Astrocyte (in vitro differentiated cells and primary cell): ENCODE measurements at regions not wholly inside any gene's neighbourhood (a gene's known extent, or its start where the extent isn't known, plus 50 kb on each side); places are given as distances from the start of the nearest gene placed in this dataset.

Source experiments
- DNase-seq: peaks from one replicate; pipeline ENCODE4 v3.0.0-alpha.2; 2010; ENCODE audit warnings: low read depth
- FAIRE-seq: peaks from 2 replicates; lab custom pipeline; 2011; peaks lifted over from hg19 to GRCh38; lab: Jason Lieb, UNC
- H2AFZ ChIP-seq: 2 replicates; pipeline ENCODE4 v1.6.0; 2012; ENCODE audit warnings: low read depth, low read length, inconsistent platforms
- H3K27ac ChIP-seq: 2 replicates; pipeline ENCODE4 v1.5.1; 2011; ENCODE audit warnings: low read depth, low read length, inconsistent platforms
- H3K27me3 ChIP-seq: 2 replicates; pipeline ENCODE4 v1.6.0; 2011; ENCODE audit warnings: low read length, inconsistent platforms; ENCODE audit not compliant: insufficient read depth
- H3K36me3 ChIP-seq: 2 replicates; pipeline ENCODE4 v1.5.1; 2011; ENCODE audit warnings: low read length, inconsistent platforms; ENCODE audit not compliant: insufficient read depth
- H3K4me1 ChIP-seq: 2 replicates; pipeline ENCODE4 v1.5.1; 2011; ENCODE audit warnings: low read length, inconsistent platforms; ENCODE audit not compliant: insufficient read depth
- H3K4me2 ChIP-seq: 2 replicates; pipeline ENCODE4 v1.6.0; 2012; ENCODE audit warnings: low read length, inconsistent platforms
- H3K4me3 ChIP-seq: 2 replicates; pipeline ENCODE4 v1.5.1; 2011; ENCODE audit warnings: low read depth, mild to moderate bottlenecking, low read length, inconsistent platforms; ENCODE audit not compliant: insufficient read depth
- H3K79me2 ChIP-seq: 2 replicates; pipeline ENCODE4 v1.6.0; 2012; ENCODE audit warnings: mild to moderate bottlenecking, low read length, inconsistent platforms; ENCODE audit not compliant: insufficient read depth
- H3K9ac ChIP-seq: 2 replicates; pipeline ENCODE4 v1.6.0; 2012; ENCODE audit warnings: mild to moderate bottlenecking, low read length, inconsistent platforms
- H3K9me3 ChIP-seq: 2 replicates; pipeline ENCODE4 v1.5.1; 2012; ENCODE audit warnings: low read depth, mild to moderate bottlenecking, low read length, inconsistent platforms; ENCODE audit not compliant: insufficient read depth
- H4K20me1 ChIP-seq: 2 replicates; pipeline ENCODE4 v1.6.0; 2012; ENCODE audit warnings: low read length, inconsistent platforms; ENCODE audit not compliant: insufficient read depth
- H3K27ac Mint-ChIP-seq: one replicate; pipeline ENCODE4 v1.8.0; 2021; ENCODE audit warnings: mild to moderate bottlenecking, mixed read lengths; ENCODE audit not compliant: unreplicated experiment
- H3K27me3 Mint-ChIP-seq: one replicate; pipeline ENCODE4 v1.8.0; 2021; ENCODE audit warnings: low read depth, mixed read lengths; ENCODE audit not compliant: unreplicated experiment
- H3K36me3 Mint-ChIP-seq: one replicate; pipeline ENCODE4 v1.8.0; 2021; ENCODE audit warnings: low read depth, mixed read lengths; ENCODE audit not compliant: unreplicated experiment
- H3K4me1 Mint-ChIP-seq: one replicate; pipeline ENCODE4 v1.8.0; 2021; ENCODE audit warnings: low read depth, mixed read lengths; ENCODE audit not compliant: unreplicated experiment
- H3K4me3 Mint-ChIP-seq: one replicate; pipeline ENCODE4 v1.8.0; 2021; ENCODE audit warnings: mild to moderate bottlenecking, moderate library complexity, mixed read lengths; ENCODE audit not compliant: unreplicated experiment
- H3K9me3 Mint-ChIP-seq: one replicate; pipeline ENCODE4 v1.8.0; 2021; ENCODE audit warnings: mild to moderate bottlenecking, mixed read lengths; ENCODE audit not compliant: unreplicated experiment
- EZH2 ChIP-seq: IDR thresholded peaks from 2 replicates; pipeline ENCODE4 v1.6.1; 2012; ENCODE audit warnings: mild to moderate bottlenecking, low read length, inconsistent platforms; ENCODE audit not compliant: insufficient read depth
- TF ChIP-seq, protein P1 (sequence below): IDR thresholded peaks from 2 replicates; pipeline ENCODE4 v1.5.1; 2011; ENCODE audit warnings: low read depth, mild to moderate bottlenecking, inconsistent platforms, low read length, moderate library complexity; ENCODE audit not compliant: insufficient read depth

DNA sequence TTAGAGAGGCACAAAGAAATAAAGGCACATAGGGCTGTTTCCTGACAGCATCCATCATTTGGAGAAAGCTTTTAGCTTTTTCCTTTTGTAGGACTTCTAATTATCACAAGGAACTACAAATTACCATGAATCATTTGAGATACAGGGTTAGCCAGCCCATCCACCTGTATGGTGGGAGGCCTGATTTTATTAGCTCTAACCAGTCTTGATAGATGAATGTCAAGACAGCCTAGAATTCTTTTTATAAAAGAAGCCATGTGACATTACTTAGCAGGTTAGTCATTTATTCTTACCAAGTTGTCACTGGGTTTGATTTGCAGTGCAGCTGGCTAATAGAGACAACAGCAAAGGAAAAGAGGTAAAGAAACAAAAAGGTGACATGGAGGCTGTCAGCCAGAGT, 618.1 kb downstream of the ZNF385D start:
- Histone ChIP-seq H3K4me3 (no peak overlapping the region), H2AFZ (no peak overlapping the region), H3K27ac (no peak overlapping the region), H3K79me2 (no peaks in the 10 kb centered on the region), H3K4me1 (no peaks in the 10 kb centered on the region), H3K9ac (no peak overlapping the region), H3K27me3 (no peaks in the 10 kb centered on the region), H4K20me1 (no peaks in the 10 kb centered on the region), H3K9me3 (no peaks in the 10 kb centered on the region), H3K4me2 (no peak overlapping the region), H3K36me3 (no peaks in the 10 kb centered on the region)
- H3K4me1 Mint-ChIP-seq, result no peaks in the 10 kb centered on the region
- H3K27me3 Mint-ChIP-seq, result no peaks in the 10 kb centered on the region
- peaks cover 3% of the 10 kb centered on the region for H3K9me3 Mint-ChIP-seq
- DNase-seq (no peak), FAIRE-seq (no peak)
- H3K36me3 Mint-ChIP-seq, result no peaks in the 10 kb centered on the region
- H3K4me3 Mint-ChIP-seq, result no peak overlapping the region
- TF ChIP-seq EZH2, result no peak
- TF ChIP-seq, protein P1, sequence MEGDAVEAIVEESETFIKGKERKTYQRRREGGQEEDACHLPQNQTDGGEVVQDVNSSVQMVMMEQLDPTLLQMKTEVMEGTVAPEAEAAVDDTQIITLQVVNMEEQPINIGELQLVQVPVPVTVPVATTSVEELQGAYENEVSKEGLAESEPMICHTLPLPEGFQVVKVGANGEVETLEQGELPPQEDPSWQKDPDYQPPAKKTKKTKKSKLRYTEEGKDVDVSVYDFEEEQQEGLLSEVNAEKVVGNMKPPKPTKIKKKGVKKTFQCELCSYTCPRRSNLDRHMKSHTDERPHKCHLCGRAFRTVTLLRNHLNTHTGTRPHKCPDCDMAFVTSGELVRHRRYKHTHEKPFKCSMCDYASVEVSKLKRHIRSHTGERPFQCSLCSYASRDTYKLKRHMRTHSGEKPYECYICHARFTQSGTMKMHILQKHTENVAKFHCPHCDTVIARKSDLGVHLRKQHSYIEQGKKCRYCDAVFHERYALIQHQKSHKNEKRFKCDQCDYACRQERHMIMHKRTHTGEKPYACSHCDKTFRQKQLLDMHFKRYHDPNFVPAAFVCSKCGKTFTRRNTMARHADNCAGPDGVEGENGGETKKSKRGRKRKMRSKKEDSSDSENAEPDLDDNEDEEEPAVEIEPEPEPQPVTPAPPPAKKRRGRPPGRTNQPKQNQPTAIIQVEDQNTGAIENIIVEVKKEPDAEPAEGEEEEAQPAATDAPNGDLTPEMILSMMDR, result no peak
- no peak overlapping the region for H3K27ac Mint-ChIP-seq

DNA sequence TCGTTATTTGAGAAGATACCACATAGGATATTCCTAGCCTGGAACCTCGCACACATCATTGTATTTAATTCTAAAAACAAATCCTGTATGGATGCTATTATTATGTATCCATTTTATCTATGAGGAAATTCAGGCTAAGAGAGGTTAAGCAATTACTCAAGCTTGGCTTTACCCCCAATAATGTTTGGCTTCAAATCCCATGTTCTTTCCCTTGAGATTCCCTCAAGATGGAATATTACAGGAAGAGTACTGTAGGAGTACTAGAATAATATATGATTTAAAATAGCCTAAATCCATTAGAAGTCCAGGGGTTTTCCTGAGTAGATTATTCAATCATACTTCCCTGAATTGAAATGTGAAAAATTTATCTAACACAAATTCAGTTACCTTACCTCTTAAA, 630.2 kb downstream of the ZNF385D start:
- H3K4me1 ChIP-seq, result no peaks in the 10 kb centered on the region
- no peaks in the 10 kb centered on the region for H3K36me3 Mint-ChIP-seq
- no peak overlapping the region for H2AFZ ChIP-seq
- H3K27me3 Mint-ChIP-seq, result no peaks in the 10 kb centered on the region
- H3K79me2 ChIP-seq, result no peaks in the 10 kb centered on the region
- DNase-seq (no peak), FAIRE-seq (no peak)
- no peak for TF ChIP-seq EZH2
- TF ChIP-seq, protein P1, result no peak
- H3K9me3 Mint-ChIP-seq, result no peaks in the 10 kb centered on the region
- H3K4me3 Mint-ChIP-seq, result no peak overlapping the region
- no peak overlapping the region for H3K9ac ChIP-seq
- no peaks in the 10 kb centered on the region for H3K27me3 ChIP-seq
- no peaks in the 10 kb centered on the region for H3K9me3 ChIP-seq
- H3K4me3 ChIP-seq, result no peak overlapping the region
- no peaks in the 10 kb centered on the region for H3K4me1 Mint-ChIP-seq
- no peaks in the 10 kb centered on the region for H3K36me3 ChIP-seq
- no peaks in the 10 kb centered on the region for H4K20me1 ChIP-seq
- no peak overlapping the region for H3K4me2 ChIP-seq
- H3K27ac ChIP-seq, result no peak overlapping the region
- no peak overlapping the region for H3K27ac Mint-ChIP-seq

DNA sequence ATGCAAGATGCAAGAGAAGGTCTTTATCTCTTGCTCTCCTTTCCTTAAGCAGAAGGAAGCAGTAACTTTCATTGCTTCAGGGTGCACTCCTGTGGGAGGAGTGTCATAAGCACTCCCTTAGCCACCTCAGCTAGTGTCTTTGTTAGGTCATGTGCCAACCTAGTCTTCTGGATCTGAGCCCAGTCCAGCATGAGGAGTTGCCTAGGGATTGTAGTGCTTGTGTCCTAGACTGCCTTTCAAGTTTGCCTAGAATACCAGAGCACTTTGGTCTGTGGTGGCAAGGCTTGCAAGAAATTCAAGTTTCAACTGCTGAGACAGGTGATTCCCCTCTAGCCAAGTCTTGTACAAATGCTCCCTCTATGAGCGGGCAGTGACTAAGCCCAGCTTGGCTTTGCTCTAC, 633.6 kb downstream of the ZNF385D start:
- no peak for FAIRE-seq
- no peaks in the 10 kb centered on the region for H3K4me1 ChIP-seq
- no peak overlapping the region for H3K9ac ChIP-seq
- no peaks in the 10 kb centered on the region for H3K36me3 ChIP-seq
- no peaks in the 10 kb centered on the region for H4K20me1 ChIP-seq
- H3K27ac Mint-ChIP-seq, result no peak overlapping the region
- H3K27me3 ChIP-seq, result no peaks in the 10 kb centered on the region
- H3K27me3 Mint-ChIP-seq, result no peaks in the 10 kb centered on the region
- H3K36me3 Mint-ChIP-seq, result no peaks in the 10 kb centered on the region
- H2AFZ ChIP-seq, result no peak overlapping the region
- no peaks in the 10 kb centered on the region for H3K79me2 ChIP-seq
- no peak overlapping the region for H3K4me3 ChIP-seq
- H3K9me3 Mint-ChIP-seq, result no peaks in the 10 kb centered on the region
- no peak overlapping the region for H3K4me2 ChIP-seq
- DNase-seq, result no peak
- no peaks in the 10 kb centered on the region for H3K4me1 Mint-ChIP-seq
- no peak for TF ChIP-seq EZH2
- TF ChIP-seq, protein P1, result no peak
- no peak overlapping the region for H3K4me3 Mint-ChIP-seq
- H3K9me3 ChIP-seq, result no peaks in the 10 kb centered on the region
- H3K27ac ChIP-seq, result no peak overlapping the region
